ENCODE measurements at regions not wholly inside any gene's neighbourhood (a gene's known extent, or its start where the extent isn't known, plus 50 kb on each side); places are given as distances from the start of the nearest gene placed in this dataset.
"Not testable (repeated sequence)": the region's sequence is repeated elsewhere in the genome, so short reads cannot be mapped to it uniquely, and the experiment has no call there.

GRCh38 chr18:78499586-78499985 lies 480.0 kb upstream of the SALL3 start:
- DNase-seq (ENCODE audit: low read depth in 3 of 3) = no peak

- DNase-seq (ENCODE audit: low read depth in 3 of 3) = no peak
Measured at GRCh38 chr18:78501251-78501650, 478.4 kb upstream of the SALL3 start.

GRCh38 chr18:78503129-78503528 lies 476.5 kb upstream of the SALL3 start:
- no peak for DNase-seq (ENCODE audit: low read depth in 3 of 3)

GRCh38 chr18:78505851-78506461 lies 473.7 kb upstream of the SALL3 start:
- DNase-seq (ENCODE audit: low read depth in 3 of 3) = no peak

GRCh38 chr18:78507217-78507616 lies 472.4 kb upstream of the SALL3 start:
- no peak for DNase-seq (ENCODE audit: low read depth in 3 of 3)

GRCh38 chr18:78508228-78508824 lies 471.3 kb upstream of the SALL3 start:
- not testable (repeated sequence) for DNase-seq (ENCODE audit: low read depth in 3 of 3)

GRCh38 chr18:78510091-78510490 lies 469.5 kb upstream of the SALL3 start:
- DNase-seq (ENCODE audit: low read depth in 3 of 3) = no peak

GRCh38 chr18:78510636-78511035 lies 469.0 kb upstream of the SALL3 start:
- DNase-seq (ENCODE audit: low read depth in 3 of 3) = no peak

- no peak for DNase-seq (ENCODE audit: low read depth in 3 of 3)
Measured at GRCh38 chr18:78511666-78512601, 467.7 kb upstream of the SALL3 start.

- DNase-seq (ENCODE audit: low read depth in 3 of 3) = no peak
Measured at GRCh38 chr18:78514910-78515670, 464.5 kb upstream of the SALL3 start.

- no peak for DNase-seq (ENCODE audit: low read depth in 3 of 3)
Measured at GRCh38 chr18:78517328-78517727, 462.3 kb upstream of the SALL3 start.

- DNase-seq (ENCODE audit: low read depth in 3 of 3) = no peak
Measured at GRCh38 chr18:78517973-78518372, 461.6 kb upstream of the SALL3 start.

- no peak for DNase-seq (ENCODE audit: low read depth in 3 of 3)
Measured at GRCh38 chr18:78518805-78519204, 460.8 kb upstream of the SALL3 start.

- DNase-seq (ENCODE audit: low read depth in 3 of 3) = no peak
Measured at GRCh38 chr18:78519394-78520062, 460.1 kb upstream of the SALL3 start.

GRCh38 chr18:78521136-78521535 lies 458.5 kb upstream of the SALL3 start:
- no peak for DNase-seq (ENCODE audit: low read depth in 3 of 3)

- DNase-seq (ENCODE audit: low read depth in 3 of 3) = no peak
Measured at GRCh38 chr18:78521744-78522143, 457.9 kb upstream of the SALL3 start.

- no peak for DNase-seq (ENCODE audit: low read depth in 3 of 3)
Measured at GRCh38 chr18:78522507-78522906, 457.1 kb upstream of the SALL3 start.

GRCh38 chr18:78523850-78524249 lies 455.8 kb upstream of the SALL3 start:
- DNase-seq (ENCODE audit: low read depth in 3 of 3) = no peak

GRCh38 chr18:78525366-78526111 lies 454.1 kb upstream of the SALL3 start:
- DNase-seq (ENCODE audit: low read depth in 3 of 3) = no peak

- no peak for DNase-seq (ENCODE audit: low read depth in 3 of 3)
Measured at GRCh38 chr18:78526275-78526674, 453.3 kb upstream of the SALL3 start.
